SK-N-SH (cell line): ENCODE measurements at regions not wholly inside any gene's neighbourhood (a gene's known extent, or its start where the extent isn't known, plus 50 kb on each side); places are given as distances from the start of the nearest gene placed in this dataset.

Experiments
- CHD2 ChIP-seq: fragments of 150-350 bp; IDR thresholded peaks from 2 replicates; pipeline ENCODE4 v1.6.1; 2018; ENCODE audit warnings: low read length; ENCODE audit not compliant: partially characterized antibody
- ELF1 ChIP-seq: IDR thresholded peaks from 2 replicates; pipeline ENCODE4 v1.4.0; 2012
- EZH2phosphoT487 ChIP-seq: fragments of 200-600 bp; sonication (generic); IDR thresholded peaks from 2 replicates; pipeline ENCODE4 v1.6.1; 2017; ENCODE audit warnings: low read depth, mixed run types, mild to moderate bottlenecking, antibody characterized with exemption, moderate library complexity, borderline replicate concordance
- FOSL2 ChIP-seq: IDR thresholded peaks from 2 replicates; pipeline ENCODE4 v1.4.0; 2012; ENCODE audit warnings: low read depth, mild to moderate bottlenecking, moderate library complexity, borderline replicate concordance
- GABPA ChIP-seq: IDR thresholded peaks from 2 replicates; pipeline ENCODE4 v1.4.0; 2012; ENCODE audit warnings: low read depth, mild to moderate bottlenecking
- JUND ChIP-seq: IDR thresholded peaks from 2 replicates; pipeline ENCODE4 v1.4.0; 2012
- MXI1 ChIP-seq: IDR thresholded peaks from 2 replicates; pipeline ENCODE4 v1.6.1; 2012; ENCODE audit warnings: mild to moderate bottlenecking, low read depth, low read length, improper control_type of control experiment
- NFIC ChIP-seq: IDR thresholded peaks from 2 replicates; pipeline ENCODE4 v1.4.0; 2012; ENCODE audit warnings: borderline replicate concordance
- NRF1 ChIP-seq: IDR thresholded peaks from 2 replicates; pipeline ENCODE4 v1.6.1; 2012; ENCODE audit warnings: low read depth, mild to moderate bottlenecking, low read length
- RCOR1 ChIP-seq: fragments of 150-350 bp; IDR thresholded peaks from 2 replicates; pipeline ENCODE4 v1.6.1; 2017; ENCODE audit warnings: antibody characterized with exemption, low read length
- RXRA ChIP-seq: IDR thresholded peaks from 2 replicates; pipeline ENCODE4 v1.4.0; 2012; ENCODE audit warnings: low read depth, mild to moderate bottlenecking, borderline replicate concordance
- TCF12 ChIP-seq: IDR thresholded peaks from 2 replicates; pipeline ENCODE4 v1.4.0; 2012
- TEAD4 ChIP-seq: IDR thresholded peaks from 2 replicates; pipeline ENCODE4 v1.4.0; 2012; ENCODE audit warnings: mild to moderate bottlenecking, borderline replicate concordance; ENCODE audit not compliant: insufficient read depth
- TF ChIP-seq, protein P1 (sequence below): fragments of 150-350 bp; IDR thresholded peaks from 2 replicates; pipeline ENCODE4 v1.6.1; 2016; ENCODE audit warnings: mild to moderate bottlenecking, low read depth, low read length
- TF ChIP-seq, protein P2 (sequence below): IDR thresholded peaks from 2 replicates; pipeline ENCODE4; 2012
- TF ChIP-seq, protein P3 (sequence below): IDR thresholded peaks from 2 replicates; pipeline ENCODE4 v1.6.1; 2012; ENCODE audit warnings: mild to moderate bottlenecking, low read depth, low read length, moderate library complexity
- TF ChIP-seq, protein P4 (sequence below): IDR thresholded peaks from 2 replicates; pipeline ENCODE4 v1.4.0; 2012; ENCODE audit warnings: low read depth, borderline replicate concordance
- TF ChIP-seq, protein P5 (sequence below): IDR thresholded peaks from 2 replicates; pipeline ENCODE4 v1.4.0; 2012; ENCODE audit warnings: low read depth
- TF ChIP-seq, protein P6 (sequence below): IDR thresholded peaks from 2 replicates; pipeline ENCODE4 v1.4.0; 2012; ENCODE audit warnings: low read depth, borderline replicate concordance

DNA sequence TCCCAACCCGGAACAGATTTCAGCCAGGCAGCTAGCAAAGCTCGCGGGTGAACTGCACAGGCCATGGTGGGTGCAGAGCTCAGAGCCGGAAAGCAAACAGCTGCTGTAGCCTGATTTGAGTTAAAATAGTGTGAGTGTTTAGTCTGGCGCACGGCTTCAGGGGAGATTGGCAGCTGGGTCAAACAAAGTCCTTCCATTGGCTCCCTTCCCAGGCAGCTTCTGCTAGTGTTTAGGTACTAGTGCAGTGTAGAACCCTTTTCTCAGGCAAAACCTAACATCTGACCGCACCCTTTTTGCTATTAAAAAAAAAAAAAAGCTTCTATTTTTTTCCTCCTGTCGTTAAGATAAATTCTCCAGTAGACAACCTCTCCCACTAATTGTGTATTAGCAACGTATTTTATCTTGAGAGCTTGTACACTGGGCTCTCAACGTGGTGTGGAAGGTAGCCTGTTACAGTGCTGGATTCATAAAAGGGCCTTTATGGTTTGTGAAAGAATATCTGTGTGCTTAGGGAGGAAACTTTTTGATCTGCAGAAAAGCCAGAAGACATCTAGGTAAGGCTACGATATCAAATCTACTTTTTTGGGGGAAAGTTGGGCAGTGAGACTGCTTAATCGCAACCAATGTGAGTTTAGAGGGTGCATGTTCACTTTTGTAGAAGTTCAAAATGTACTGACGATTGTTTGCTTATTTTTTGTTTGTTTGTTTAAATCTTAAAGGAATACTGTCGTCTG is 689.6 kb downstream of the USP25 start (continued):
- TF ChIP-seq, protein P1, sequence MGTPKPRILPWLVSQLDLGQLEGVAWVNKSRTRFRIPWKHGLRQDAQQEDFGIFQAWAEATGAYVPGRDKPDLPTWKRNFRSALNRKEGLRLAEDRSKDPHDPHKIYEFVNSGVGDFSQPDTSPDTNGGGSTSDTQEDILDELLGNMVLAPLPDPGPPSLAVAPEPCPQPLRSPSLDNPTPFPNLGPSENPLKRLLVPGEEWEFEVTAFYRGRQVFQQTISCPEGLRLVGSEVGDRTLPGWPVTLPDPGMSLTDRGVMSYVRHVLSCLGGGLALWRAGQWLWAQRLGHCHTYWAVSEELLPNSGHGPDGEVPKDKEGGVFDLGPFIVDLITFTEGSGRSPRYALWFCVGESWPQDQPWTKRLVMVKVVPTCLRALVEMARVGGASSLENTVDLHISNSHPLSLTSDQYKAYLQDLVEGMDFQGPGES, result no peak
- TF ChIP-seq, protein P2, sequence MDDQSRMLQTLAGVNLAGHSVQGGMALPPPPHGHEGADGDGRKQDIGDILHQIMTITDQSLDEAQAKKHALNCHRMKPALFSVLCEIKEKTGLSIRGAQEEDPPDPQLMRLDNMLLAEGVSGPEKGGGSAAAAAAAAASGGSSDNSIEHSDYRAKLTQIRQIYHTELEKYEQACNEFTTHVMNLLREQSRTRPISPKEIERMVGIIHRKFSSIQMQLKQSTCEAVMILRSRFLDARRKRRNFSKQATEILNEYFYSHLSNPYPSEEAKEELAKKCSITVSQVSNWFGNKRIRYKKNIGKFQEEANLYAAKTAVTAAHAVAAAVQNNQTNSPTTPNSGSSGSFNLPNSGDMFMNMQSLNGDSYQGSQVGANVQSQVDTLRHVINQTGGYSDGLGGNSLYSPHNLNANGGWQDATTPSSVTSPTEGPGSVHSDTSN, result no peak
- TF ChIP-seq NRF1 (no peak), NFIC (no peak), FOSL2 (no peak), TCF12 (no peak), CHD2 (peak; percentile 60), JUND (no peak), GABPA (no peak), MXI1 (peak; percentile 72), RXRA (no peak), TEAD4 (no peak), ELF1 (no peak), RCOR1 (peak; percentile 59), EZH2phosphoT487 (no peak)
- TF ChIP-seq, protein P3, sequence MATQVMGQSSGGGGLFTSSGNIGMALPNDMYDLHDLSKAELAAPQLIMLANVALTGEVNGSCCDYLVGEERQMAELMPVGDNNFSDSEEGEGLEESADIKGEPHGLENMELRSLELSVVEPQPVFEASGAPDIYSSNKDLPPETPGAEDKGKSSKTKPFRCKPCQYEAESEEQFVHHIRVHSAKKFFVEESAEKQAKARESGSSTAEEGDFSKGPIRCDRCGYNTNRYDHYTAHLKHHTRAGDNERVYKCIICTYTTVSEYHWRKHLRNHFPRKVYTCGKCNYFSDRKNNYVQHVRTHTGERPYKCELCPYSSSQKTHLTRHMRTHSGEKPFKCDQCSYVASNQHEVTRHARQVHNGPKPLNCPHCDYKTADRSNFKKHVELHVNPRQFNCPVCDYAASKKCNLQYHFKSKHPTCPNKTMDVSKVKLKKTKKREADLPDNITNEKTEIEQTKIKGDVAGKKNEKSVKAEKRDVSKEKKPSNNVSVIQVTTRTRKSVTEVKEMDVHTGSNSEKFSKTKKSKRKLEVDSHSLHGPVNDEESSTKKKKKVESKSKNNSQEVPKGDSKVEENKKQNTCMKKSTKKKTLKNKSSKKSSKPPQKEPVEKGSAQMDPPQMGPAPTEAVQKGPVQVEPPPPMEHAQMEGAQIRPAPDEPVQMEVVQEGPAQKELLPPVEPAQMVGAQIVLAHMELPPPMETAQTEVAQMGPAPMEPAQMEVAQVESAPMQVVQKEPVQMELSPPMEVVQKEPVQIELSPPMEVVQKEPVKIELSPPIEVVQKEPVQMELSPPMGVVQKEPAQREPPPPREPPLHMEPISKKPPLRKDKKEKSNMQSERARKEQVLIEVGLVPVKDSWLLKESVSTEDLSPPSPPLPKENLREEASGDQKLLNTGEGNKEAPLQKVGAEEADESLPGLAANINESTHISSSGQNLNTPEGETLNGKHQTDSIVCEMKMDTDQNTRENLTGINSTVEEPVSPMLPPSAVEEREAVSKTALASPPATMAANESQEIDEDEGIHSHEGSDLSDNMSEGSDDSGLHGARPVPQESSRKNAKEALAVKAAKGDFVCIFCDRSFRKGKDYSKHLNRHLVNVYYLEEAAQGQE, result no peak
- TF ChIP-seq, protein P4, sequence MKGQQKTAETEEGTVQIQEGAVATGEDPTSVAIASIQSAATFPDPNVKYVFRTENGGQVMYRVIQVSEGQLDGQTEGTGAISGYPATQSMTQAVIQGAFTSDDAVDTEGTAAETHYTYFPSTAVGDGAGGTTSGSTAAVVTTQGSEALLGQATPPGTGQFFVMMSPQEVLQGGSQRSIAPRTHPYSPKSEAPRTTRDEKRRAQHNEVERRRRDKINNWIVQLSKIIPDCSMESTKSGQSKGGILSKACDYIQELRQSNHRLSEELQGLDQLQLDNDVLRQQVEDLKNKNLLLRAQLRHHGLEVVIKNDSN, result no peak
- TF ChIP-seq, protein P5, sequence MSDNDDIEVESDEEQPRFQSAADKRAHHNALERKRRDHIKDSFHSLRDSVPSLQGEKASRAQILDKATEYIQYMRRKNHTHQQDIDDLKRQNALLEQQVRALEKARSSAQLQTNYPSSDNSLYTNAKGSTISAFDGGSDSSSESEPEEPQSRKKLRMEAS, result no peak
- TF ChIP-seq, protein P6, sequence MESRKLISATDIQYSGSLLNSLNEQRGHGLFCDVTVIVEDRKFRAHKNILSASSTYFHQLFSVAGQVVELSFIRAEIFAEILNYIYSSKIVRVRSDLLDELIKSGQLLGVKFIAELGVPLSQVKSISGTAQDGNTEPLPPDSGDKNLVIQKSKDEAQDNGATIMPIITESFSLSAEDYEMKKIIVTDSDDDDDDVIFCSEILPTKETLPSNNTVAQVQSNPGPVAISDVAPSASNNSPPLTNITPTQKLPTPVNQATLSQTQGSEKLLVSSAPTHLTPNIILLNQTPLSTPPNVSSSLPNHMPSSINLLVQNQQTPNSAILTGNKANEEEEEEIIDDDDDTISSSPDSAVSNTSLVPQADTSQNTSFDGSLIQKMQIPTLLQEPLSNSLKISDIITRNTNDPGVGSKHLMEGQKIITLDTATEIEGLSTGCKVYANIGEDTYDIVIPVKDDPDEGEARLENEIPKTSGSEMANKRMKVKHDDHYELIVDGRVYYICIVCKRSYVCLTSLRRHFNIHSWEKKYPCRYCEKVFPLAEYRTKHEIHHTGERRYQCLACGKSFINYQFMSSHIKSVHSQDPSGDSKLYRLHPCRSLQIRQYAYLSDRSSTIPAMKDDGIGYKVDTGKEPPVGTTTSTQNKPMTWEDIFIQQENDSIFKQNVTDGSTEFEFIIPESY, result no peak
- TF ChIP-seq, all 33 proteins: peak for 7
